Breast epithelium (tissue), 4 donors: ENCODE measurements at regions not wholly inside any gene's neighbourhood (a gene's known extent, or its start where the extent isn't known, plus 50 kb on each side); places are given as distances from the start of the nearest gene placed in this dataset.

Experiments used
- DNase-seq, 2 donors: peaks; one replicate each; pipeline ENCODE4 v3.0.0-alpha.2; 2019; ENCODE audit warnings: low spot score in 2 of 2
- H3K27ac ChIP-seq, 2 donors: fragments of 200-600 bp; sonication (generic) in 1 of 2; one replicate each; pipeline ENCODE4 v1.5.1; 2016 to 2019; ENCODE audit warnings: mild to moderate bottlenecking in 1 of 2
- H3K27me3 ChIP-seq, 2 donors: fragments of 200-600 bp; sonication (generic) in 1 of 2; one replicate each; pipeline versions ENCODE4 v1.5.1 to v1.6.0; 2017 to 2019; ENCODE audit warnings: control low read depth in 1 of 2, mild to moderate bottlenecking in 1 of 2
- H3K36me3 ChIP-seq: fragments of 200-600 bp; one replicate; pipeline ENCODE4 v1.5.1; 2019
- H3K4me1 ChIP-seq, 2 donors: fragments of 200-600 bp; sonication (generic); one replicate each; pipeline ENCODE4 v1.5.1; 2016 to 2019; ENCODE audit warnings: control low read depth in 1 of 2
- H3K4me3 ChIP-seq, 3 donors: fragments of 200-600 bp; sonication (generic); 1 replicate in 2 of 3; 2 replicates in 1 of 3; pipeline ENCODE4 v1.5.1; 2016 to 2019; ENCODE audit warnings: mild to moderate bottlenecking in 3 of 3, moderate library complexity in 2 of 3
- H3K9me3 ChIP-seq, 2 donors: fragments of 200-600 bp; sonication (generic) in 1 of 2; one replicate each; pipeline ENCODE4 v1.5.1; 2016 to 2019; ENCODE audit warnings: control low read depth in 1 of 2
- POLR2A ChIP-seq: fragments of 450-650 bp; IDR thresholded peaks from one replicate; pipeline ENCODE4 v1.6.1; 2016; ENCODE audit warnings: antibody characterized with exemption, mild to moderate bottlenecking, moderate library complexity
- POLR2AphosphoS5 ChIP-seq, 3 donors: sonication (generic); formaldehyde crosslinking; IDR thresholded peaks; one replicate each; pipeline ENCODE4 v1.6.1; 2017; ENCODE audit warnings: antibody characterized with exemption in 3 of 3
- intact Hi-C: fragments of 100-400 bp; cut with DNase I; formaldehyde crosslinking; loops from one replicate; pipeline ENCODE4 v1.15.1; 2023; ENCODE audit warnings: low total_unique reads
- TF ChIP-seq, protein P1 (sequence below), 3 donors: fragments of 450-650 bp; IDR thresholded peaks; one replicate each; pipeline ENCODE4 v1.5.1; 2016 to 2017; ENCODE audit warnings: antibody characterized with exemption in 3 of 3, mild to moderate bottlenecking in 3 of 3, moderate library complexity in 3 of 3

- intact Hi-C loops = no loop called here
- no peak overlapping the region for H3K4me3 ChIP-seq
- TF ChIP-seq, protein P1, sequence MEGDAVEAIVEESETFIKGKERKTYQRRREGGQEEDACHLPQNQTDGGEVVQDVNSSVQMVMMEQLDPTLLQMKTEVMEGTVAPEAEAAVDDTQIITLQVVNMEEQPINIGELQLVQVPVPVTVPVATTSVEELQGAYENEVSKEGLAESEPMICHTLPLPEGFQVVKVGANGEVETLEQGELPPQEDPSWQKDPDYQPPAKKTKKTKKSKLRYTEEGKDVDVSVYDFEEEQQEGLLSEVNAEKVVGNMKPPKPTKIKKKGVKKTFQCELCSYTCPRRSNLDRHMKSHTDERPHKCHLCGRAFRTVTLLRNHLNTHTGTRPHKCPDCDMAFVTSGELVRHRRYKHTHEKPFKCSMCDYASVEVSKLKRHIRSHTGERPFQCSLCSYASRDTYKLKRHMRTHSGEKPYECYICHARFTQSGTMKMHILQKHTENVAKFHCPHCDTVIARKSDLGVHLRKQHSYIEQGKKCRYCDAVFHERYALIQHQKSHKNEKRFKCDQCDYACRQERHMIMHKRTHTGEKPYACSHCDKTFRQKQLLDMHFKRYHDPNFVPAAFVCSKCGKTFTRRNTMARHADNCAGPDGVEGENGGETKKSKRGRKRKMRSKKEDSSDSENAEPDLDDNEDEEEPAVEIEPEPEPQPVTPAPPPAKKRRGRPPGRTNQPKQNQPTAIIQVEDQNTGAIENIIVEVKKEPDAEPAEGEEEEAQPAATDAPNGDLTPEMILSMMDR (IDR thresholded peaks at IDR 0.05) = no peak
- TF ChIP-seq POLR2AphosphoS5 (IDR thresholded peaks at IDR 0.05) = no peak
- TF ChIP-seq POLR2A = no peak
- no peaks in the 10 kb centered on the region for H3K27me3 ChIP-seq
- no peak overlapping the region for H3K27ac ChIP-seq
- no peak for DNase-seq
- no peaks in the 10 kb centered on the region for H3K4me1 ChIP-seq
- H3K9me3 ChIP-seq = no peaks in the 10 kb centered on the region
- H3K36me3 ChIP-seq = no peaks in the 10 kb centered on the region
Measured at GRCh38 chr21:20570824-20571232, 427.4 kb upstream of the NCAM2 start.

DNA sequence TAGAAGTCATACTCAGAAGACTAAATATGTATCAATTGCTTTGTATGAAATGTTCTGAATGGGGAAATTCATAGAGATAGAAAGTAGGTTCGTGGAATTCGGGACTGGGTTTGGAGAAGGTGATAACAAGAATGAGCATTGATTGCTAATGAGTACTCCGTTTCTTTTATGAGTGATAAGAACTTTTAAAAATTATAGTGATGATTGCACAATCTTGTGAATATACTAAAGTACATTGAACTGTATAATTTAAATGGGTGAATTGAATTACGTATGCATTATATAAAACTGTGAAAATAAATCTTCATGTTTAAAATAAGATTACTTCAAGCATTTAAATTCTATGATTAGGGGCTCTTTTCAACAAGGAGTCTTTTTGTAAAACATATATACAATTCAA lies 425.6 kb upstream of the NCAM2 start:
- H3K4me1 ChIP-seq = no peaks in the 10 kb centered on the region
- no peak for DNase-seq
- no peaks in the 10 kb centered on the region for H3K36me3 ChIP-seq

DNA sequence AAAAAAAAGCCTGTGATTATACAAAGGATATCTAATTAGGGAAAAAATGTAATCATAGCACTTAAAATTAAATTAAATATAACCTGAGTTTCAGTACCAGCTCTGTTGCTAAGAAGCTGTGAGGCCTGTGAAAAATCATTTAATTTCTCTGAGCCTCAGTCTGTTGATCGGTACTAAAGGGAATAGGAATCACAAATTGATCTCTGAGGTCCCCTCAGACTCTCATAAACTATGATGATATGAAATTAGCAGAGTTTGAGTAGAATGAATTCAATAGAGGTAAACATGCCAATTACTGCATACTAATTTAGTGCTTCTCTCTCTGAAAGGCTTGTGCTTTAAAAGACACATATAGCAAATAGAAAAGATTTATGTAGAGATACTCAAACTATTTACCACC lies 416.8 kb upstream of the NCAM2 start:
- Histone ChIP-seq H3K27ac (no peak overlapping the region), H3K4me3 (no peak overlapping the region), H3K36me3 (no peaks in the 10 kb centered on the region), H3K27me3 (no peaks in the 10 kb centered on the region), H3K9me3 (no peaks in the 10 kb centered on the region), H3K4me1 (no peaks in the 10 kb centered on the region)
- intact Hi-C loops = no loop called here
- TF ChIP-seq POLR2AphosphoS5 (IDR thresholded peaks at IDR 0.05) = no peak
- TF ChIP-seq, protein P1 (IDR thresholded peaks at IDR 0.05) = no peak
- TF ChIP-seq POLR2A = no peak
- DNase-seq = no peak

More for the DNA sequence above, 425.6 kb upstream of the NCAM2 start:
- intact Hi-C loops = no loop called here
- Histone ChIP-seq H3K27ac (no peak overlapping the region), H3K4me3 (no peak overlapping the region), H3K9me3 (no peaks in the 10 kb centered on the region), H3K27me3 (no peaks in the 10 kb centered on the region)
- TF ChIP-seq POLR2A (no peak), POLR2AphosphoS5 (IDR thresholded peaks at IDR 0.05) (no peak)
- TF ChIP-seq, protein P1 (IDR thresholded peaks at IDR 0.05) = no peak

GRCh38 chr21:20591284-20591683 lies 406.9 kb upstream of the NCAM2 start:
- no peaks in the 10 kb centered on the region for H3K36me3 ChIP-seq
- intact Hi-C loops = no loop called here
- no peak overlapping the region for H3K4me3 ChIP-seq
- no peak for DNase-seq
- no peaks in the 10 kb centered on the region for H3K4me1 ChIP-seq
- TF ChIP-seq, protein P1 (IDR thresholded peaks at IDR 0.05) = no peak
- TF ChIP-seq POLR2A (no peak), POLR2AphosphoS5 (IDR thresholded peaks at IDR 0.05) (no peak)
- no peak overlapping the region for H3K27ac ChIP-seq
- no peaks in the 10 kb centered on the region for H3K27me3 ChIP-seq
- H3K9me3 ChIP-seq = no peaks in the 10 kb centered on the region

DNA sequence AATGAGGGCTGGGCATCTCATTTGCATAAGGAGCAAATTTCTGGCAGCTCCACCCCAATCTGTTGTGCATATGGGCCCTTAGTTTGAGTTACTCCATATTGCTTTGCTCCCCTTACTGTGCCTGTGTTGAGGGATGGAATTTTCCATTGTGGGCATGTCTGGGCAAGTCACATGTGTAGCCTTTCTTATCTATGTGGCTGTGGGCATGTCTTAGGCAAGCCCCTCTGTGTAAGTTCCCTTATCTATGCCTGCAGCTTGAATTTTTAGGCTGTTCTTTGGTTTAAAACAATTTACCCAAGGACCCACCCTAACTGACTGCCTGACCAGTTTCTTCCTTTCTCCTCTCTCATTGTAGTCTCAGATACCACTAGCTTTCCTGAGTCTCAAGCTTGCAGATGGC lies 405.7 kb upstream of the NCAM2 start:
- no peak overlapping the region for H3K27ac ChIP-seq
- no peaks in the 10 kb centered on the region for H3K9me3 ChIP-seq
- DNase-seq = no peak
- intact Hi-C loops = no loop called here
- no peak overlapping the region for H3K4me3 ChIP-seq
- no peaks in the 10 kb centered on the region for H3K36me3 ChIP-seq
- TF ChIP-seq POLR2AphosphoS5 (IDR thresholded peaks at IDR 0.05) (no peak), POLR2A (no peak)
- TF ChIP-seq, protein P1 (IDR thresholded peaks at IDR 0.05) = no peak
- H3K27me3 ChIP-seq = no peaks in the 10 kb centered on the region
- no peaks in the 10 kb centered on the region for H3K4me1 ChIP-seq
